Body of pancreas (tissue), 4 donors: ENCODE measurements at regions not wholly inside any gene's neighbourhood (a gene's known extent, or its start where the extent isn't known, plus 50 kb on each side); places are given as distances from the start of the nearest gene placed in this dataset.

Experiments used
- POLR2A ChIP-seq, 3 donors: fragments of 450-650 bp; IDR thresholded peaks; one replicate each; pipeline ENCODE4 v1.6.1; 2016; ENCODE audit warnings: antibody characterized with exemption in 3 of 3, mild to moderate bottlenecking in 2 of 3
- TF ChIP-seq, protein P1 (sequence below), 7 experiments: fragments of 450-650 bp in 4 of 7; fragments of 200-600 bp in 3 of 7; sonication (generic) in 3 of 7; IDR thresholded peaks; one replicate each; pipeline ENCODE4 v1.5.1; 2016 to 2019; ENCODE audit warnings: antibody characterized with exemption in 7 of 7

GRCh38 chr12:76219806-76220205 lies 128.4 kb downstream of the BBS10 start:
- TF ChIP-seq, protein P1, sequence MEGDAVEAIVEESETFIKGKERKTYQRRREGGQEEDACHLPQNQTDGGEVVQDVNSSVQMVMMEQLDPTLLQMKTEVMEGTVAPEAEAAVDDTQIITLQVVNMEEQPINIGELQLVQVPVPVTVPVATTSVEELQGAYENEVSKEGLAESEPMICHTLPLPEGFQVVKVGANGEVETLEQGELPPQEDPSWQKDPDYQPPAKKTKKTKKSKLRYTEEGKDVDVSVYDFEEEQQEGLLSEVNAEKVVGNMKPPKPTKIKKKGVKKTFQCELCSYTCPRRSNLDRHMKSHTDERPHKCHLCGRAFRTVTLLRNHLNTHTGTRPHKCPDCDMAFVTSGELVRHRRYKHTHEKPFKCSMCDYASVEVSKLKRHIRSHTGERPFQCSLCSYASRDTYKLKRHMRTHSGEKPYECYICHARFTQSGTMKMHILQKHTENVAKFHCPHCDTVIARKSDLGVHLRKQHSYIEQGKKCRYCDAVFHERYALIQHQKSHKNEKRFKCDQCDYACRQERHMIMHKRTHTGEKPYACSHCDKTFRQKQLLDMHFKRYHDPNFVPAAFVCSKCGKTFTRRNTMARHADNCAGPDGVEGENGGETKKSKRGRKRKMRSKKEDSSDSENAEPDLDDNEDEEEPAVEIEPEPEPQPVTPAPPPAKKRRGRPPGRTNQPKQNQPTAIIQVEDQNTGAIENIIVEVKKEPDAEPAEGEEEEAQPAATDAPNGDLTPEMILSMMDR (IDR thresholded peaks at IDR 0.05) = no peak
- TF ChIP-seq POLR2A (IDR thresholded peaks at IDR 0.05) = no peak
